NCI-H146 (cell line): ENCODE measurements at regions not wholly inside any gene's neighbourhood (a gene's known extent, or its start where the extent isn't known, plus 50 kb on each side); places are given as distances from the start of the nearest gene placed in this dataset.
"Not testable (repeated sequence)": the region's sequence is repeated elsewhere in the genome, so short reads cannot be mapped to it uniquely, and the experiment has no call there.

Experiments used
- DNase-seq: peaks from one replicate; lab custom pipeline; 2025; lab: John Stamatoyannopoulos, UW

DNA sequence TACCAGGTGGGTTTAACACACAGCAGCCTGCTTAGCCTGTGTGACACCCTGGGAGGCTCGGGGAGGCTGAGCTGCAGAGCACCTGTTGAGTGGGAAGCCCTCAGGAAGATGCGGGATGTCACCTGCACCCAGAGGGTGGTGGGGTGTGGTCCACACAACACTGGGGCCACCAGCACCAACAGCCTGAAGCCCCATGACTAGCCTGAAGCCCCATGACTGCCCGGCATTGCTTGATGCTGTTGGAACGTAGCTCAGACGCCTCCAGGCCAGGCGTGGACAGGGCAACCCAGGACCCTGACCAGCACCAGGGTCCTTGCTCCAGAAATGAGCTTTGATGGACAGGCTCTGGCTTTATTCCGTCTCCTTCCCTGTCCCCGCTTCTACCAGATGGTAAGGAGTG, 76.3 kb upstream of the ZNF469 start:
- DNase-seq, result no peak

DNA sequence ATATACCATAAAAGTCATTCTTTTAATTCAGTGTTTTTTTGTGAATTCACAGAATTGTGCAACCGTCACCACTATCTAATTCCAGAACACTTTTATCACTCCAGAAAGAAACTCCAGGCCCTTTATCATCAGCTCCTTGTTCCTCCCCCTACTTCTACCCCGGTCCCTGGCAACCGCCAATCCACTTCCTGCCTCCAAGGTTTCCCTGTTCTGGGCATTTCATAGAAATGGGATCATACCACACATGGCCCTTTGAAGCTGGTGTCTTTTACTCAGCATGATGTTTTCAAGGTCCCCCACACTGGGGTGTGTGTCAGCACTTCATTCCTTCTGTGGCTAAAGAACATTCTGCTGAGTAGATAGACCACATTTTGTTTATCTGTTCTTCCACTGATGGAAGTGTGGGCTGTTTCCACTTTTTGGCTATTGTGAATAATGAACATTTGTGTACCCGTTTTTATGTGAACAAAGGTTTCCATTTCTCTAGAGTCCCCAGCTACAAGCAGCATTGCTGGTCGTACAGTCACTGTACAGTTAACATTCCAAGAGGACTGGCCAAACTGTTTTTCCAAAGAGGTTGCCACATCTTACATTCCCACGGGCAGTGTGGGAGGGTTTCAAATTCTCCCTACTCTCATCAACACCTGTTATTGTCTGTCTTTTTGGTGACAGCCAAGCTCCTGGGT, 75.8 kb upstream of the ZNF469 start:
- no peak for DNase-seq

DNA sequence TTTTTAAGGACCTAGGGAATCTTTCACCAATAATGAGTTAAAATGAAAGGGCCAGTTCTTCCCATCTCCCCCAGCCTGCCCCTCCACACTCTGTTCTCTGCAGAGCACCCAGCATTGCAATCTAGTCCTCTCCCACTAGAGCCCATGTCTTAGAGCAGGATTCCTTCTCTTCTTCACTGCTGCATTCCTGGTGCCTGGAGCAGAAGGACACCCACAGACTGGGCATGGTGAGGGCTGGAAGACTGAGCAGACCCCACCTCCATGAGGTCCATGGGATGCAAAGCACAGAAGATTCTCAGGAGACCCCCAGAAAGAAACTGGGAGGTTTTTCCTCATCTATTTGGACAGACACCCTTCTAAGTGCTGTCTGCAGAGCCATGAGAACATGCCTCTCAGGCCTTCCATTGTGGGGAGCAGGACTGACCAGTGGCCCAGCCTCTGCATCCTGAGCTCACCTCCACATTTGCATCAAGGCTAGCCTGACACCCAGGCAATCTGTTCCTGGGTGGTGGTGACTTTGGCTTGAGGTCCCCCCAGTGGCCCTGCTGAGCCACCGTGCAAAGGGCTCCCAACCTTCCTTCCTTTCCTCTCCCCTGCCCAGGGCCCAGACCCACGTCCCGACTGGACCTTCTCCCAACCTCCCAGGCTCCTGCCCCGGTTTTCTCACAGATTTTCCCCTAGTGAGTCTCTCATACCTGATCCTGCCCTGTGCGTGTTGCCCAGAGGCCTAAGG, 74.2 kb upstream of the ZNF469 start:
- DNase-seq, result no peak

DNA sequence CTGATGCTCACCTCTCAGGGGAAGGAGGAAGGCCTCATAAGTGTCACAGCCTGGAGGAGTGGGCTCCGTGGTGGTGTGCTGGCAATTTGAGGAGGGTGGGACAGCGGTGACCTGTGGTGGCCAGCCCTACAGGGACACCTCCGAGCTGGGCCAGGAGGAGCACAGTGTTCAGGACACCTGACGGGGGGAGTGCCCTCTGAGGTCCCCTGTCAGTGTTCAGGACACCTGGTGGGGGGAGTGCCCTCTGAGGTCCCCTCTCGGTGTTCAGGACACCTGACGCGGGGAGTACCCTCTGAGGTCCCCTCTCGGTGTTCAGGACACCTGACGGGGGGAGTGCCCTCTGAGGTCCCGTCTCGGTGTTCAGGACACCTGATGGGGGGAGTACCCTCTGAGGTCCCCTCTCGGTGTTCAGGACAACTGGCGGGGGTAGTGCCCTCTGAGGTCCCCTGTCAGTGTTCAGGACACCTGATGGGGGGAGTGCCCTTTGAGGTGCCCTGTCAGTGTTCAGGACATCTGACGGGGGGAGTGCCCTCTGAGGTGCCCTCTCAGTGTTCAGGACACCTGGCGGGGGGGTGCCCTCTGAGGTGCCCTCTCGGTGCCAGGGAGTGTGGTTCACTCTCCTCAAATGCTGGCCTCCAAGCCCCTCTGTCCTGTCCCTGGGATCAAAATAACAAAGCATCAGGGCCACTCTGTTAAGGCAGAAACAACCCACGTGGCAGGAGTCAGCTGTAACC, 73.4 kb upstream of the ZNF469 start:
- DNase-seq, result no peak

DNA sequence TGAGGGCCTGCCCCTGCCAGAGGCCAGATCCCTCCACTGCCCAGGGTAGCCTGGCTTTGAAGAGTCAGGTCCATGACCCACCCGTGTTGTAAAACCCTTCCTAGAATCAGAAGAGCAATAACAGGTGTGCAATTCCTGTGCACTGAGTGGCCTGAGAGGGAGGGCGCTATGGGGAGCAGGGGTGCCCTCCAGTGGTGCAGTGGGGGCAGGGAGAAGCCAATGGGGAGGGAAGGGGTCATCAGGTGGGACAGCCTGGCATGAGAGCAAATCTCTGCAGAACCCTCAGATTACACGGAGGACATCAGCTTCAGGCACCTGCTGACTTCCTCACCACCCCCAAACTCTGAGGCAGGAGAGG, 72.9 kb upstream of the ZNF469 start:
- no peak for DNase-seq

DNA sequence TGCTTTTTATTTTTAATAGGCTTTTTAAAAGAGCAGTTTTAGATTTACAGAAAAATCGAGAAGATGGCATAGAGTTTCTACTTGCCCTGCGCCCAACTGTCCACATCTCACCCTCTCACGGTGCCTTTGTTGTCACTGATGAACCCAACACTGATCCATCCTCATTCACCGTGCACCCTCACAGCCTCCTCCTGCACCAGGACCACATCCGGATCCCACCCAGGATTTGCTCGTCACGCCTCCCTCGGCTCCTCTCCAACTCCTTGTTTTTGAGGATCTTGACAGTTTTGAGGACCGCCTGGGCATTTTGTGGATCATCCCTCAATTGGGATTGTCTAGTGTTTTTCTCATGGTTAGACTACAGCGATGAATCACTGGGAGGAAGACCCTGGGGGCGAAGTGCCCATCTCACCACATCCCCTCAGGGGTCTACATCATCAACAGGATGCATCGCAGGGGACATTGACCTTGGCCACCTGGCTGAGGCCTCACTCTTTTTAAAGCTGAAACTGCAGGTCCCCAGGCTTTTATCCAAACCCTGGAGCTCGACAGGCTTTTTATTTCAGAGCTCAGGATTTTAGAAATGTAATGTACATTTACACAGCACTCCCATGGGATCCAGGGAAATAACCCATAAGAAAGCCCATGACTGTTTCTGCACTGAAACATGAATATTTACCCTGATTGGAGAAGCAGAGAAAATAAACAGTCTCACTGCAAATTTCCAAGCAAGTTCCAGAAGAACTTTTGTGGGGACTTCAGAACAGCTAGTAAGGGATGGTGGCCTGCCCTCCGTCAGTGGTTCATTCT, 71.8 kb upstream of the ZNF469 start:
- DNase-seq, result no peak

DNA sequence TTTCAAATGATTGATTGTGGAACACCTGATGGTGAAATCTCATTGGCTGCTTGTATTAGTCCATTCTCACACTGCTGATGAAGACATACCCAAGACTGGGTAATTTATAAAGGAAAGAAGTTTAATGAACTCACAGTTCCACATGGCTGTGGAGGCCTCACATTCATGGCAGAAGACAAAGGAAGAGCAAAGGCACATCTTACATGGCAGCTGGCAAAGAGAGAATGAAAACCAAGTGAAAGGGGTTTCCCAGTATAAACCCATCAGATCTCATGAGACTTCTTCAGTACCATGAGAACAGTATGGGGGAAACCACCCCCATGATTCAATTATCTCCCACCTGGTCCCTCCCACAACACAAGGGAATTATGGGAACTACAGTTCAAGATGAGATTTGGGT, 70.9 kb upstream of the ZNF469 start:
- DNase-seq, result not testable (repeated sequence)

DNA sequence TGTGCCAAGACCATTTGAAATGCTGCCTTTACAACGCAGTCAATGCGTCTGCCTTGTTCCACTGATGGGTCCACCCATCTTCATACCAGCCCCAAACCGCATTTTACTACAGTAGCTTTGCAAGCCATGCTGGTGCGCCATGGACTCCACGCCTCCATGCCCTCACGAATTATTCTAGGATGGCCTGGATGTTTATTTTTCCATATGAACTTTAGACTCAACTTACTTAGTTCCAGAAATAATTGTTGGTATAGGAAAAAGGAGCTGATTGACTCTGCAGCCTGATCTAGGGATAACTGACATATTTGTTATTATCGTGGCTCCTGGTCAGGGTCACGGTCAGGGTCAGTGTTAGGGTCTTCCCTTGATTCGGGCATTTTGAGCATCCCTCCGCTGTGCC, 70.0 kb upstream of the ZNF469 start:
- no peak for DNase-seq

DNA sequence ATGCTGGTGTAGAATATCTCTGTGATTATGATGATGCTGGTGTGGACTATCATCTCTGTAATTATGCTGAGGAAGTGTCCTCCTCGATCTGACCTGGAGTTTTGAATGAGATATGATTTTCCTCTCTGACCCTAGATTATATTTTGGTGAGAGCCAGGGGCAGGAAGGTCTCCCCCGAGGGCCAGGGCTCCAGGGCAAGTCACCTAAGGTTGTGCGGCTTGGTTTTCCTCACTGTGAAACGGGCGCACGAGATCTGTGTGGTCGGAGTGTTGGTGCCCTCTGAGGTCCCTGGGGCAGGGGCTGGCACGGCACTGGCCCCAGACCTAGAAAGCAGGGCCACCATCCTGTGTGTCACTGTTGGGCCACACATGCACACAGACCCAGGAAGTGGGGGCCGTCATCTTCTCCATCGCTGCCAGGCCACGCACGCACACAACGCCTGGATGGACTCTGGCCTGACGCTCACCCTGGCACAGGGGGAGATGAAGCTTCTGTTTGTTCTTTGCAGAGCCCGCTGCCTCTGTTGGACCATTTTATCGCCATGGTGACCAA, 67.7 kb upstream of the ZNF469 start:
- no peak for DNase-seq

DNA sequence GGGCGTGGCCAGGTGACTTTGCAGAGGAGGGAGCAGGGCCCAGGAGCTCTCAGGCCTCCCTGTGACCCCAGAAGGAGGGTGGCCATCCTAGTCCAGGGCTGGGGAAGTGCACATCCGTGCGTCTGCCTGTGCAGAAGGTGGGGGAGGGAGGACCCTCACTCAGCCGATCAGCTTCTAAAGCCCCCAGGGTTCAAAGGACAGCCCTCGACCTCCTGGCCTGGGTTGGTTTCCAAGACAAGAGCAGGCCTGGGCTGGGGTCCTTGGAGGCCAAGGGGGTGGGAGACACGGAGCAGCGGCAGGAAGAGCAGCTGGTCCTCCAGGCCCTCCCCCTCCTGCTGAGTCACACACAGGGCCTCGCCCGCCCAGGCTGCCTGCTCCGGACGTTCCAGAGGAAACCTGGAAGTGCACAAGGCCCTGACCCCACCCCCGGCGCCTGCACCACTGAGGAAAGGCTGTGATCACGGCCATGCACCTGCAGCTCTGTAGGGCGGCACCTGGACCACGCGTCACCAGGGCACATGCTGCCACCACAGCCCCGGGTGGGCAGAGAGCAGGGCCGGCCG, 67.1 kb upstream of the ZNF469 start:
- DNase-seq, result no peak

DNA sequence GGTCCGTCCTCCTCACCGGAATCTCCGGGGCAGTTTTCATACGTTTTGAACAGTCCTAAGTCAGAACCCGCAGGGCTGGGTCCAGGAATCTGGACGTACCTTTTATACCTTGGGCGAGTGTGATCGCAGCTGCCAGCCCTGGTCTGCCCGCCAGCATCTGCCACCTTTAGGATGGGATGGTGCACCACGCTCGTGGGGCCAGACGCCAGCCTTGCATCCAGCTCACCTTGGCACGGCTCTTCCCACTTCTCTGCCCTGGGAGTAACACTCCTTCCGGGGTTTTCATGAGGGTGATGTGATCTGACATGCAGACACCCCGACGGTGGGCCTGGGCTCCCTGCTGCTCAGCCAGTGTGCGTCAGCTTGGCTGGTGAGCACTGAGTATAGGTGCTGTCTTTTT, 66.6 kb upstream of the ZNF469 start:
- DNase-seq, result no peak

DNA sequence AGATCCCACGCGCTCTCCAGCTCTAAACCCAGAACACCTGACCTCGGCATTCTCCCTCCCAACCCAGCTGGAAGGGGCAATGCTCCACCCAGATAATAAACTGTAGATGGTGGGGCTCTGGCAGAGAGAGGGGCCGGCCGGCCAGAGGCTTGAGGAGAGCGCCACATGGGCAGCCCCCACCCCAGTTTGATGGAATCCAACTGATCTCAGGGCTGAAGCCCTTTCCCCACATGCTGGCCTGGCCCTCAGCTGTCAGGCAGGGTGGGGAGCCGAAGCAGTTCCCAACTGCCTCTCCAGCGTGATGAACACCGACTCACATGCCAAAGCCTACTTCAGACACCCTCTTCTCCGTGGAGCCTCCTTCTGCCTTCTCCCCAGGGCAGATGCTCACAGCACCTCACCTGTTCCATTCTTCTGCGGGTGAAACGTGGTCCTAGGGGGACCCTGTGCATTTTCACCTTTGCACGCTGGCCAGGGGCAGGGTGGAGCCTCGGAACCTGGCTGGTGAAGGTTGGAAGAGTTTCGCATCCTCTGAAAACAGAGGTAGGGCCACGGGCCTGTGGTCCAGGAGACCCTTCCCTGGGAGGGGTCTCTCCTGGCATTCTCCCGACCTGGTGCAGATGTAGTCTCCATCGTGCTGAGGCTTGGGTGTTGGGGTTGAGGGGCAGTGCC, 65.7 kb upstream of the ZNF469 start:
- DNase-seq, result no peak

DNA sequence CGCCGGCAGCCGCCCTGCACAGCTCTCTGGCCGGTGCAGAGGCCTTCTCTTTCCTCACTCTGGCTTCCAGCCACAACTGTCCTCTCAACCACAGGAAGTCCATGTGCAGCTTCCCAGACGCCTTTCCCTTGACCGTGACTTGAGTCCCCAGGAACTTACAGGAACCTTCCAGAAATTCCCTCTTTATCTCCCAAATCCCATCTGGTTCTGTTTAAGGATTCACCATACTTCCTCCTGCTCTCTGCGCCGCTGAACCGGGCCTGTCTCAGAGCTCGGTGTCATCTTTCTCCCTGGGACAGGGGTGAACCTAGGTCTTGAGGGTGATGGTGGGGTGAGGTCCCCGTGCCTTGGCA, 65.2 kb upstream of the ZNF469 start:
- DNase-seq, result no peak

DNA sequence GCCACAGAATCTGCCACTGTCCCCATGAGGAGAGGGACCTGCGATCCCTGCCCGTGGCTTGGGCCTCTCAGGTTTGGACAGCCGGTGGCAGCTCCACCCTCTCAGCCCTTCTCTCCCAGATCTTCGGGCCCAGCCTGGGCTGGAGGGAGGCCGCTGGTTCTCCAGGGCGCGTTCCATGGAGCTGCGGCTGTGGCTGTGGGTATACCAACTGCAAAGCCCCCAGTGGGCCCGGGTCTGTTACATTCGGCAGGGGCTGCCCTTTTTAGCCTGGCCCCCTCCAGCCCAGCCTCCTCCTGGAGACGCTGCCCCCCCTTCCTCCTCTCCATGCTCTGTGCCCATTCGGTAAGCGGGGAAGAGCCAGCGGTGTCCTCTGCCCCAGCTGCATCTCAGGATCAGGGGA, 64.7 kb upstream of the ZNF469 start:
- DNase-seq, result no peak

DNA sequence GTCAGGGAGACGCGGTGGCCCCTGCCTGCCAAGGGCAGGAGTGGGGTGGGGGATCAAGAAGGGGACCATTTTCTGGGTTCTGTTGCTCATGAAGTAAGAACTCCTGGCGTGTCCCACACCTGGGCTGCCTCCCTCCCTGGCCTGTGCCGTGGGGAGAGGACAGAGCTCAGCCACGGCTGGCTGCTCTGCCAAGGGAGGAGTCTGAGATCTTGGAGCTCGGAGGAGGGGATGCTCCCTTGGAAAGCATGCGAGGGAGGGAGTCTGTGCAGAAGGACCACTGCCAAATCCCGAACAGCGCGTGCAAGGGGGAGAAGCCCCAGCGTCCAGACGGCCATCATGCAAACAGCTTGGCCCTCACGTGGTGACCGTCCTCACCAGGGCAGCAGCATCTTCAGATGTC, 64.2 kb upstream of the ZNF469 start:
- DNase-seq, result no peak

DNA sequence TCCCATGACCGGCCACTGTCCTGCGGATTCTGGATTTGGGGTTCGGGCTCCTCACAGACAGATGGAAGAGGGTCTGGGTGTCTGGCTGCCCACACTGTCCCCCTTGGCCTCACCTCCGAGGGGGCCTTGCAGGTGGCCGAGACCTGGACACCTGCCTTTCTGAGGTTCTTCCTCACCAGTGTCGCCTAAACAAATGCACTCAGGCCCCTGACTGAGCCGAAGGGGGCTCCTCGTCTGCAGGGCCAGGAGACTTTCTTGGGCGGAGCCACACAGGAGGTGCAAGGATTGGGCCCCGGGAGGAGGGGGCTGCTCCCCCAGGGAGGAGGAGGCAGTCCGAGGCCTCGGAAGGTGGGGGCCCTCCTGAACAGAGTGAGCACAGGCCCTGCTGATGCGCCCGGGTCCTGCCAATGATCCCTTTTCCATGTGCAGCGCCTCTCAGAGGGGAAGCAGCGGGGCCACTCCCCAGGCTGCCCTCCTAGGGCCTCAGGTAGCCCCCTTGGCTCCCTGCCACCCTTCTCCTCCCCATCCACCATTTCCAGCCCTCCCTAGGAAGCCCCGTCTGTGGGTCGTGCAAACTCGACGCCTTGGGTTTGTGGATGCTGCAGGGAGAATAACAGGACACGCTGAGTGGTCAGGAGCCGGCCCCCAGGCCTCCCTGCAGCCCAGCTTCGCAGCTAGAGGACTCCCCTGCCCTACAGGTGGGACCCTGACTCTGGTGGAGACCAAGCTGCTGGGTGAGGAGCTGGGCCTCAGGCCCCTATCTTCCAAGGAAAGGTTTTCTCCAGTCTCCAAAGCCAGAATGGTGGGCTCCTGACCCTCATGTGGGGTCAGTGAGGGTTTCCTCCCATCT, 63.4 kb upstream of the ZNF469 start:
- DNase-seq, result no peak

DNA sequence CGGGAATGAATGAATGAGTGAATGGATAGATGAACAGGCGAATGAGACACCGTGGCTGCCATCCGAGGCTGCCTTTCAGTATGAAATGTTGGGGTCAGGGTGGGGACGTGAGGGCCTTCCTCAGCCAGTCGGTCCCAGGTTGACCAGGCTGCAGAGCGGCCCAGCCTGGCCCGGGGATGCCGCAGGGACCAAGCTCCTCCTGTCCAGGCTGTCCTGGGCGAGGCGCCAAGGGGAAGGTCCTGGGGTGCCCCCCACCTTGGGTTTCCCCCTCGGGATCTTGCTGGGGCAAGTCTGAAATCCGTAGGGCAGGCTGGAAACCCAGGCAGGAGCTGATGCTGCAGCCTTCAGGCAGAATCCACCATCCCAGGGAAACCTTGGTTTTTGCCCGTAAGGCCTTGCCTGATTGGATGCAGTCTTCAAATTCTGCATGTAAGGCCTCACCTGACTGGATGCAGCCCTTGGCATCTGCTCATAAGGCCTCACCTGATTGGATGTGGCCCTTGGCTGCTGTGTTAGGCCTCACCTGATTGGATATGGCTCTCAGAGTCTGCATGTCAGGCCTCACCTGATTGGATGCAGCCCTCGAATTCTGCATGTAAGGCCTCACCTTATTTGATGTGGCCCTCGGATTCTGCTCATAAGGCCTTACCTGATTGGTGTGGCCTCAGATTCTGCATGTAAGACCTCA, 61.7 kb upstream of the ZNF469 start:
- no peak for DNase-seq

DNA sequence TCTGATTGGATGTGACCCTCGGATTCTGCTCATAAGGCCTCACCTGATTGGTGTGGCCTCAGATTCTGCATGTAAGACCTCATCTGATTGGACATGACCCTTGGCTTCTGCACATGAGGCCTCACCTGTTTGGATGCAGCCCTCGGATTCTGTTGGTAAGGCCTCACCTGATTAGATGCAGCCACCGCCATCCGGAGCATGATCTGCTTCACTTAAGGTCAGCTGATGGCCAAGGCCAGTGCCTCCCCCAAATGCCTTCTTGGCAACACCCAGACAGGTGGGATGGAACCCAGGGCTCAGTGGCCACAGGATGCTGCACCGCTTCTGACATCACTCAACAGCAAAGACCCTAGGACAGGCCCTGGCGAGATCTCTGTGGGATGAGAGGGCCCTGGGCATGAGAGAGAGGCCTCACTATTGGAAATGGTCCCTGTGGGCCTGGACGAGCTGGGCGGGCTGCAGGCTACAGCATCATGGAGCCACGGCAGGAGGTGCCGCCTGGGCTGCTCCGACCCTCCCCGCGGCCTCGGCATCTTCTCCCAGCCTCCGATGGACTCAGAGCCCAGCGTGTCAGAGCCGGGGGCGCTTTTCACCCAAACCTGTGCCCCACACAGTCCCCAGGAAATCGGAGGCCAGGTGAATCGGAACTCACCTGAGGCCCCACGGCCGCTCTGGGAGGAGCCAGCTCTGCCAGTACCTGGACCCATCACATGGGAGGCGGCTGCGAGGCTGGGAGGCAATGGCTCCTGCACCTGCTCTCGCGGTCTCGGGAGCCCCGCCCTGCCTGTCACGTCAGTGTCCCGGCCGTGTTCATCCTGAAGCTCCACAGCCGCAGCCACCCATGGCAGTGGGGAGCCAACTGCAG, 60.9 kb upstream of the ZNF469 start:
- no peak for DNase-seq

DNA sequence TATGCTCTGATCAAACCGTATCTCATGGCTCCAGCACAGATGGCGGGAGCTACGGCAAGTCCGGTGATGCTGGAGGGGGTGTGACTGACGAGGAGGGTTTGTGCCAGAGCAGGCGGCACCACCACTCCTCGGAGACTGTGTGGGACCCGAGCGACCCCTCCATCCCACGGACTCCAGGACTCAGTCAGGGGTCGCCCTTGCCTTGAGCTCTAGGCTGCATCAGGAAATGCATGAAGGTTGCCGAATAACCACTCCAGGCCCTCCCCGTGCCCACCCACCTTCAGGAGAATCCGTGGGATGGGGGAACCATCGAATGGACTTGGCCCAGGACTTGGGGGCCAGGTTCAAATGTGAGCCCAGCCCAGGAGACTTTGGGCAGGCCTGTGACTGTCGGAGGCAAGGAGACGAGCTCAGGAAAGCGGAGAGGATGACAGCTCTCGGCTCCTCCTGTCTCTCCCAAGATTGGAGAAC, 60.2 kb upstream of the ZNF469 start:
- DNase-seq, result no peak
